ENCODE measurements at regions not wholly inside any gene's neighbourhood (a gene's known extent, or its start where the extent isn't known, plus 50 kb on each side); places are given as distances from the start of the nearest gene placed in this dataset.
"Not testable (repeated sequence)": the region's sequence is repeated elsewhere in the genome, so short reads cannot be mapped to it uniquely, and the experiment has no call there.

- no peak for TF ChIP-seq CTCF (IDR thresholded peaks at IDR 0.05)
- Histone ChIP-seq H3K4me1 (ENCODE audit: control insufficient read depth in 1 of 2, low read depth in 2 of 2) (peaks cover 4 to 8% of the 10 kb centered on the region in 2 donors), H3K9me3 (no peaks in the 10 kb centered on the region), H3K4me3 (no peak overlapping the region), H3K27me3 (replicated peaks; ENCODE audit: insufficient read depth) (no peaks in the 10 kb centered on the region), H3K36me3 (no peaks in the 10 kb centered on the region), H3K27ac (no peak overlapping the region)
- DNase-seq (ENCODE audit: low spot score) (no peak), ATAC-seq (ENCODE audit: insufficient number of reproducible peaks, low FRiP score, low read depth) (no peak)
Measured at GRCh38 chr6:81948861-81949260, 196.4 kb upstream of the TENT5A start.

GRCh38 chr6:81948196-81948595 lies 195.7 kb upstream of the TENT5A start:
- DNase-seq (ENCODE audit: low spot score); ATAC-seq (ENCODE audit: insufficient number of reproducible peaks, low FRiP score, low read depth); H3K27ac ChIP-seq; H3K9me3 ChIP-seq; H3K4me1 ChIP-seq (ENCODE audit: control insufficient read depth in 1 of 2, low read depth in 2 of 2); H3K4me3 ChIP-seq; H3K36me3 ChIP-seq; H3K27me3 ChIP-seq (replicated peaks; ENCODE audit: insufficient read depth): not testable (repeated sequence)

- no peak for TF ChIP-seq CTCF (IDR thresholded peaks at IDR 0.05)
- Histone ChIP-seq H3K4me3 (no peak overlapping the region), H3K4me1 (ENCODE audit: control insufficient read depth in 1 of 2, low read depth in 2 of 2) (peaks cover 3 to 15% of the 10 kb centered on the region in 2 donors)
Measured at GRCh38 chr6:81944661-81945060, 192.2 kb upstream of the TENT5A start.

GRCh38 chr6:81942842-81943241 lies 190.4 kb upstream of the TENT5A start:
- not testable (repeated sequence) for H3K27ac ChIP-seq; H3K27me3 ChIP-seq (replicated peaks; ENCODE audit: insufficient read depth); H3K9me3 ChIP-seq; DNase-seq (ENCODE audit: low spot score); H3K36me3 ChIP-seq; H3K4me3 ChIP-seq; ATAC-seq (ENCODE audit: insufficient number of reproducible peaks, low FRiP score, low read depth)
- peaks cover 3 to 28% of the 10 kb centered on the region in 2 donors for H3K4me1 ChIP-seq (ENCODE audit: control insufficient read depth in 1 of 2, low read depth in 2 of 2)

More at GRCh38 chr6:81944661-81945060, 192.2 kb upstream of the TENT5A start:
- Histone ChIP-seq H3K27ac (no peak overlapping the region), H3K36me3 (no peaks in the 10 kb centered on the region), H3K9me3 (no peaks in the 10 kb centered on the region), H3K27me3 (replicated peaks; ENCODE audit: insufficient read depth) (no peaks in the 10 kb centered on the region)
- ATAC-seq (ENCODE audit: insufficient number of reproducible peaks, low FRiP score, low read depth) (no peak), DNase-seq (ENCODE audit: low spot score) (no peak)

GRCh38 chr6:81942067-81942370 lies 189.5 kb upstream of the TENT5A start:
- Histone ChIP-seq H3K36me3 (no peaks in the 10 kb centered on the region), H3K9me3 (no peaks in the 10 kb centered on the region), H3K27ac (no peak overlapping the region), H3K4me1 (ENCODE audit: control insufficient read depth in 1 of 2, low read depth in 2 of 2) (peaks cover 3 to 28% of the 10 kb centered on the region in 2 donors), H3K4me3 (no peak overlapping the region), H3K27me3 (replicated peaks; ENCODE audit: insufficient read depth) (no peaks in the 10 kb centered on the region)
- ATAC-seq (ENCODE audit: insufficient number of reproducible peaks, low FRiP score, low read depth) = no peak
- no peak for TF ChIP-seq CTCF (IDR thresholded peaks at IDR 0.05)
- DNase-seq (ENCODE audit: low spot score) = no peak

- H3K27me3 ChIP-seq (replicated peaks; ENCODE audit: insufficient read depth) = no peaks in the 10 kb centered on the region
- H3K9me3 ChIP-seq = no peaks in the 10 kb centered on the region
- no peak overlapping the region for H3K27ac ChIP-seq
- no peak overlapping the region for H3K4me3 ChIP-seq
- no peak for TF ChIP-seq CTCF (IDR thresholded peaks at IDR 0.05)
- DNase-seq (ENCODE audit: low spot score) = no peak
- no peak for ATAC-seq (ENCODE audit: insufficient number of reproducible peaks, low FRiP score, low read depth)
- no peaks in the 10 kb centered on the region for H3K36me3 ChIP-seq
- H3K4me1 ChIP-seq (ENCODE audit: control insufficient read depth in 1 of 2, low read depth in 2 of 2) = peaks cover 3 to 28% of the 10 kb centered on the region in 2 donors
Measured at GRCh38 chr6:81940451-81940985, 188.0 kb upstream of the TENT5A start.

All from thoracic aorta (tissue), 2 donors.